H1 (cell line): ENCODE measurements at regions not wholly inside any gene's neighbourhood (a gene's known extent, or its start where the extent isn't known, plus 50 kb on each side); places are given as distances from the start of the nearest gene placed in this dataset.

Experiments used
- CTCF ChIA-PET: fragments of 300-600 bp; sonication (Branson Sonifier 250); formaldehyde crosslinking; loops from one replicate; lab custom pipeline; 2021; ENCODE audit not compliant: partially characterized antibody; lab: Charles Lee
- POLR2A ChIA-PET: fragments of 300-600 bp; sonication (Branson Sonifier 250); formaldehyde crosslinking; loops from one replicate; lab custom pipeline; 2021; ENCODE audit warnings: inconsistent platforms; ENCODE audit not compliant: partially characterized antibody; lab: Charles Lee
- DNase-seq, 2 experiments: peaks; one replicate each; pipeline versions ENCODE4 v3.0.0 to v3.0.0-alpha.2; 2010 to 2022; ENCODE audit warnings: low spot score in 2 of 2, low read depth in 1 of 2, mixed read lengths in 1 of 2
- FAIRE-seq: peaks from 2 replicates; lab custom pipeline; 2011; peaks lifted over from hg19 to GRCh38; lab: Jason Lieb, UNC
- H2AFZ ChIP-seq: 2 replicates; pipeline ENCODE4 v1.8.1; 2012; ENCODE audit warnings: low read length, inconsistent platforms
- H2AK5ac ChIP-seq: 2 replicates; pipeline ENCODE4 v1.6.1; 2013; ENCODE audit warnings: low read depth, low read length
- H2BK120ac ChIP-seq: replicated peaks from 2 replicates; pipeline ENCODE3; 2013; ENCODE audit warnings: low read depth, low read length, inconsistent platforms
- H2BK12ac ChIP-seq: 2 replicates; pipeline ENCODE4 v1.6.1; 2013; ENCODE audit warnings: low read depth, low read length
- H2BK15ac ChIP-seq: 2 replicates; pipeline ENCODE4 v1.6.1; 2013; ENCODE audit warnings: low read length
- H2BK20ac ChIP-seq: 2 replicates; pipeline ENCODE4 v1.6.1; 2013; ENCODE audit warnings: low read length
- H2BK5ac ChIP-seq: 2 replicates; pipeline ENCODE4 v1.6.1; 2013; ENCODE audit warnings: low read depth, low read length
- H3K14ac ChIP-seq: 2 replicates; pipeline ENCODE4 v1.6.1; 2013; ENCODE audit warnings: inconsistent platforms; ENCODE audit not compliant: insufficient read length
- H3K18ac ChIP-seq: 2 replicates; pipeline ENCODE4 v1.6.1; 2013; ENCODE audit warnings: low read length; ENCODE audit errors: extremely low read depth
- H3K23ac ChIP-seq: 2 replicates; pipeline ENCODE4 v1.6.1; 2013; ENCODE audit warnings: inconsistent platforms; ENCODE audit not compliant: insufficient read length
- H3K23me2 ChIP-seq: 2 replicates; pipeline ENCODE4 v1.6.1; 2013; ENCODE audit warnings: low read depth, low read length
- H3K27ac ChIP-seq: 2 replicates; pipeline ENCODE4 v1.6.1; 2011; ENCODE audit warnings: low read depth, low read length, inconsistent platforms
- H3K27me3 ChIP-seq, 4 experiments: replicated peaks in 1 of 4; 1 replicate in 1 of 4; 2 replicates in 3 of 4; pipeline versions ENCODE4 v1.6.1 to v1.8.1; 2011 to 2013; ENCODE audit warnings: low read length in 3 of 4, mild to moderate bottlenecking in 3 of 4, inconsistent platforms in 2 of 4, mixed read lengths in 2 of 4, moderate library complexity in 1 of 4; ENCODE audit not compliant: control insufficient read depth in 3 of 4, insufficient read depth in 3 of 4; ENCODE audit errors: extremely low read depth in 1 of 4
- H3K36me3 ChIP-seq, 4 experiments: 2 replicates each; pipeline versions ENCODE4 v1.6.1 to v1.8.1; 2011 to 2013; ENCODE audit warnings: mild to moderate bottlenecking in 4 of 4, low read length in 3 of 4, moderate library complexity in 2 of 4, control low read depth in 1 of 4, inconsistent platforms in 1 of 4; ENCODE audit not compliant: insufficient read depth in 4 of 4, control insufficient read depth in 2 of 4
- H3K4ac ChIP-seq: replicated peaks from 2 replicates; pipeline ENCODE3; 2013; ENCODE audit warnings: low read length, low read depth, mixed read lengths, inconsistent platforms; ENCODE audit not compliant: insufficient read length
- H3K4me1 ChIP-seq, 4 experiments: replicated peaks in 1 of 4; 1 replicate in 1 of 4; 2 replicates in 3 of 4; pipeline versions ENCODE4 v1.6.1 to v1.8.1; 2011 to 2013; ENCODE audit warnings: low read length in 3 of 4, inconsistent platforms in 2 of 4, mixed read lengths in 1 of 4; ENCODE audit not compliant: insufficient read depth in 4 of 4, control insufficient read depth in 3 of 4
- H3K4me2 ChIP-seq, 2 experiments: 2 replicates each; pipeline versions ENCODE4 v1.6.1 to v1.8.1; 2011 to 2013; ENCODE audit warnings: low read depth in 2 of 2, low read length in 2 of 2, control low read depth in 1 of 2, inconsistent platforms in 1 of 2, mild to moderate bottlenecking in 1 of 2; ENCODE audit not compliant: insufficient read depth in 1 of 2
- H3K4me3 ChIP-seq, 4 experiments: fragments of 200-600, 300-600 bp in 1 of 4; sonication (generic), shearing (Covaris generic), sonication (Bioruptor Twin) in 1 of 4; 2 replicates each; pipeline versions ENCODE4 v1.5.1 to v1.8.1; 2011 to 2016; ENCODE audit warnings: low read length in 4 of 4, low read depth in 3 of 4, control low read depth in 2 of 4, inconsistent platforms in 2 of 4, mild to moderate bottlenecking in 2 of 4, mixed read lengths in 1 of 4, moderate library complexity in 1 of 4; ENCODE audit not compliant: insufficient read depth in 2 of 4; ENCODE audit errors: extremely low read depth in 1 of 4
- H3K56ac ChIP-seq: replicated peaks from 2 replicates; pipeline ENCODE3; 2013; ENCODE audit warnings: low read depth, mild to moderate bottlenecking, mixed read lengths, low read length, inconsistent platforms; ENCODE audit not compliant: insufficient read length
- H3K79me1 ChIP-seq: 2 replicates; pipeline ENCODE4 v1.6.1; 2013; ENCODE audit warnings: low read depth, low read length, control low read depth
- H3K79me2 ChIP-seq, 2 experiments: 2 replicates each; pipeline versions ENCODE4 v1.6.1 to v1.8.1; 2012 to 2013; ENCODE audit warnings: low read length in 2 of 2, mild to moderate bottlenecking in 2 of 2, inconsistent platforms in 1 of 2; ENCODE audit not compliant: insufficient read depth in 2 of 2, control insufficient read depth in 1 of 2
- H3K9ac ChIP-seq, 4 experiments: replicated peaks in 1 of 4; 1 replicate in 1 of 4; 2 replicates in 3 of 4; pipeline versions ENCODE4 v1.6.1 to v1.8.1; 2011 to 2013; ENCODE audit warnings: low read depth in 3 of 4, low read length in 3 of 4, control low read depth in 2 of 4, mild to moderate bottlenecking in 2 of 4, moderate library complexity in 2 of 4, inconsistent platforms in 1 of 4; ENCODE audit errors: extremely low read depth in 1 of 4
- H3K9me3 ChIP-seq, 2 experiments: 2 replicates each; pipeline versions ENCODE4 v1.6.1 to v1.8.1; 2012 to 2013; ENCODE audit warnings: mild to moderate bottlenecking in 2 of 2, moderate library complexity in 2 of 2, control low read depth in 1 of 2, inconsistent platforms in 1 of 2, low read depth in 1 of 2, low read length in 1 of 2, mixed read lengths in 1 of 2; ENCODE audit not compliant: insufficient read depth in 2 of 2
- H4K20me1 ChIP-seq, 2 experiments: replicated peaks in 1 of 2; 2 replicates each; pipeline versions ENCODE3 to v1.8.1; 2011 to 2013; ENCODE audit warnings: inconsistent platforms in 2 of 2, low read length in 2 of 2, mild to moderate bottlenecking in 1 of 2; ENCODE audit not compliant: insufficient read depth in 2 of 2, control insufficient read depth in 1 of 2
- H4K5ac ChIP-seq: 2 replicates; pipeline ENCODE4 v1.6.1; 2013; ENCODE audit warnings: low read length, low read depth, mixed read lengths, inconsistent platforms; ENCODE audit not compliant: insufficient read length
- H4K8ac ChIP-seq: 2 replicates; pipeline ENCODE4 v1.8.0; 2013; ENCODE audit warnings: mild to moderate bottlenecking, moderate library complexity, low read length, inconsistent platforms; ENCODE audit not compliant: insufficient read depth; ENCODE audit errors: extremely low read depth
- H4K91ac ChIP-seq: replicated peaks from 2 replicates; pipeline ENCODE3; 2013; ENCODE audit warnings: low read length, mixed read lengths, inconsistent platforms; ENCODE audit not compliant: insufficient read length
- CBX8 ChIP-seq: fragments of 300-800, 300-1000 bp; sonication (generic); IDR thresholded peaks from 2 replicates; pipeline ENCODE4 v1.7.1; 2016; ENCODE audit warnings: low read depth, low read length, borderline replicate concordance
- CEBPB ChIP-seq: IDR thresholded peaks from 2 replicates; pipeline ENCODE4 v1.6.1; 2012; ENCODE audit warnings: low read depth, low read length
- CHD1 ChIP-seq: IDR thresholded peaks from 2 replicates; pipeline ENCODE4 v1.6.1; 2012; ENCODE audit warnings: low read depth, low read length, improper control_type of control experiment
- EGR1 ChIP-seq: IDR thresholded peaks from 2 replicates; pipeline ENCODE4 v1.6.1; 2011; ENCODE audit warnings: low read depth, low read length, borderline replicate concordance
- NANOG ChIP-seq: IDR thresholded peaks from 2 replicates; pipeline ENCODE4 v1.6.1; 2011; ENCODE audit warnings: low read length, low read depth, mild to moderate bottlenecking, inconsistent platforms; ENCODE audit not compliant: insufficient read depth, poor library complexity, severe bottlenecking
- PHF8 ChIP-seq: fragments of 200-600 bp; sonication (generic); conservative IDR thresholded peaks from 2 replicates; pipeline ENCODE4 v1.7.1; 2012; ENCODE audit warnings: low read depth, mild to moderate bottlenecking, inconsistent platforms, low read length, moderate library complexity
- POLR2AphosphoS5 ChIP-seq: IDR thresholded peaks from 2 replicates; pipeline ENCODE4 v1.6.1; 2011; ENCODE audit warnings: low read depth, low read length
- SIRT6 ChIP-seq: IDR thresholded peaks from one replicate; pipeline ENCODE4 v1.7.1; 2012; ENCODE audit warnings: low read length, inconsistent platforms
- WGBS, 2 experiments: shearing (Covaris generic) in 1 of 2; methylation state at CpG; one replicate each; pipeline versions ENCODE4 v1.1.6 to v1.1.7; 2013 to 2015; ENCODE audit warnings: low lambda C conversion rate in 2 of 2, mixed read lengths in 2 of 2, inconsistent platforms in 1 of 2, low coverage in 1 of 2, missing lambda C conversion rate in 1 of 2; ENCODE audit not compliant: insufficient replicate concordance in 2 of 2, insufficient coverage in 1 of 2, insufficient read length in 1 of 2; ENCODE audit errors: extremely low coverage in 1 of 2, missing lambda C conversion rate in 1 of 2; 5-methylcytosine and 5-hydroxymethylcytosine counted together
- TF ChIP-seq, protein P1 (sequence below): IDR thresholded peaks from 2 replicates; pipeline ENCODE4 v1.6.1; 2012; ENCODE audit warnings: low read length, inconsistent platforms
- TF ChIP-seq, protein P2 (sequence below): IDR thresholded peaks from 2 replicates; pipeline ENCODE4 v1.6.1; 2012; ENCODE audit warnings: inconsistent platforms

DNA sequence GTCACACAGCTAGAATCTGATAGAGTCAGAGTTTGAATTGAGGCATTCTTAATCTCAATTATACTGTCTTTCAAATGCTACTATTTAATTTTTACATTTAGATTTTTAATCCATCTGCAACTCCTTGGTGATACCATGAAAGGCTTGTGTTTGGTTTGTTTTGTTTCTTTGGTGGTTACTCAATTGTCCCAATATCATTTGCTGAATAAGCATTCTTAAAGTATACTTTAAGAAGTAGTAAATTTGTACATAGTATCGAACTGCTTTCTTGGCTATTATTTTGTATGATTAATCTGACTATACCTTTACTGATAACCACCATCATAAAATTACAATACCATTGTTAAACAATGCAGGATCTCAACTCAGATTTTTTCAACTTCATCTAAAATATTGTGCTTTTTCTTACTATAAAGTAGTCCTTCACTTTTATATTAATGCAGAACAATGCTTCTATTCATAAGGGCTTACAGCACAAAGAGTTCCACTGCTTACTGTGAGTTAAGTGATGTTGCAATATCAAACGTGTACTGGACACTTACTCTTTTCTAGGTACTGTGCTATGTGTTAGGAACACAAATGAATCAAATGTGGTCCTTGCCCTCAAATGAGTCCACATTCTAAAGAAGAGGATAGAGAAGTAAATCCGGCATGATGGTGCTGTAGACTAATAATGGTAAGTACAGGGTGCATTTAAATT lies 111.2 kb upstream of the GRIA3 start:
- 96% methylated on average over 3 of the region's 3 CpGs; no CpG with 5 or more reads in 1 of the 2 experiments for WGBS, 2 experiments
- H2AK5ac ChIP-seq, result no peak overlapping the region
- H3K14ac ChIP-seq, result no peak overlapping the region
- no peak overlapping the region for H2BK20ac ChIP-seq
- H2BK120ac ChIP-seq, result no peak overlapping the region
- no peak overlapping the region for H2AFZ ChIP-seq
- no peaks in the 10 kb centered on the region for H3K9me3 ChIP-seq
- H3K4me2 ChIP-seq, result no peak overlapping the region
- DNase-seq (no peak), FAIRE-seq (no peak)
- no peaks in the 10 kb centered on the region for H3K23me2 ChIP-seq
- H3K79me1 ChIP-seq, result no peaks in the 10 kb centered on the region
- ChIA-PET CTCF (no interaction called here), POLR2A (no interaction called here)
- no peaks in the 10 kb centered on the region for H3K36me3 ChIP-seq
- H3K23ac ChIP-seq, result no peak overlapping the region
- H4K20me1 ChIP-seq, result no peaks in the 10 kb centered on the region
- no peak overlapping the region for H2BK12ac ChIP-seq
- H3K9ac ChIP-seq, result no peak overlapping the region
- no peak overlapping the region for H3K4ac ChIP-seq
- no peaks in the 10 kb centered on the region for H3K79me2 ChIP-seq
- H3K27me3 ChIP-seq, result no peaks in the 10 kb centered on the region
- no peak overlapping the region for H3K4me3 ChIP-seq
- no peak overlapping the region for H4K91ac ChIP-seq
- no peak overlapping the region for H4K8ac ChIP-seq
- H3K18ac ChIP-seq, result no peak overlapping the region
- no peak overlapping the region for H4K5ac ChIP-seq
- no peak overlapping the region for H2BK5ac ChIP-seq
- H2BK15ac ChIP-seq, result no peak overlapping the region
- H3K4me1 ChIP-seq, result no peaks in the 10 kb centered on the region
- H3K27ac ChIP-seq, result no peak overlapping the region
- H3K56ac ChIP-seq, result no peak overlapping the region
- TF ChIP-seq NANOG (no peak), POLR2AphosphoS5 (no peak), CEBPB (no peak), PHF8 (no peak), CBX8 (no peak), EGR1 (no peak), CHD1 (no peak), SIRT6 (no peak)
- TF ChIP-seq, protein P1, sequence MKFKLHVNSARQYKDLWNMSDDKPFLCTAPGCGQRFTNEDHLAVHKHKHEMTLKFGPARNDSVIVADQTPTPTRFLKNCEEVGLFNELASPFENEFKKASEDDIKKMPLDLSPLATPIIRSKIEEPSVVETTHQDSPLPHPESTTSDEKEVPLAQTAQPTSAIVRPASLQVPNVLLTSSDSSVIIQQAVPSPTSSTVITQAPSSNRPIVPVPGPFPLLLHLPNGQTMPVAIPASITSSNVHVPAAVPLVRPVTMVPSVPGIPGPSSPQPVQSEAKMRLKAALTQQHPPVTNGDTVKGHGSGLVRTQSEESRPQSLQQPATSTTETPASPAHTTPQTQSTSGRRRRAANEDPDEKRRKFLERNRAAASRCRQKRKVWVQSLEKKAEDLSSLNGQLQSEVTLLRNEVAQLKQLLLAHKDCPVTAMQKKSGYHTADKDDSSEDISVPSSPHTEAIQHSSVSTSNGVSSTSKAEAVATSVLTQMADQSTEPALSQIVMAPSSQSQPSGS, result no peak
- TF ChIP-seq, protein P2, sequence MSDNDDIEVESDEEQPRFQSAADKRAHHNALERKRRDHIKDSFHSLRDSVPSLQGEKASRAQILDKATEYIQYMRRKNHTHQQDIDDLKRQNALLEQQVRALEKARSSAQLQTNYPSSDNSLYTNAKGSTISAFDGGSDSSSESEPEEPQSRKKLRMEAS, result no peak
